ENCODE measurements at regions not wholly inside any gene's neighbourhood (a gene's known extent, or its start where the extent isn't known, plus 50 kb on each side); places are given as distances from the start of the nearest gene placed in this dataset.

GRCh38 chr9:38163518-38163917, 94.5 kb upstream of the SHB start:
- ATAC-seq (no peak), DNase-seq (ENCODE audit: low spot score) (no peak)
- Mint-ChIP-seq H3K4me3 (no peak overlapping the region), H3K36me3 (no peaks in the 10 kb centered on the region), H3K9me3 (no peaks in the 10 kb centered on the region), H3K27ac (no peak overlapping the region), H3K4me1 (no peaks in the 10 kb centered on the region), H3K27me3 (ENCODE audit: low read depth) (peaks cover 12% of the 10 kb centered on the region)
- TF ChIP-seq ZNF512 (CRISPR knock-in tag; IDR thresholded peaks at IDR 0.05; ENCODE audit: borderline replicate concordance) (no peak), MYBL2 (CRISPR knock-in tag; IDR thresholded peaks at IDR 0.05) (no peak), KAT7 (CRISPR knock-in tag; IDR thresholded peaks at IDR 0.05; ENCODE audit: borderline replicate concordance) (no peak), IRF2 (CRISPR knock-in tag; IDR thresholded peaks at IDR 0.05; ENCODE audit: borderline replicate concordance, low read depth) (no peak), ELF4 (CRISPR knock-in tag; IDR thresholded peaks at IDR 0.05; ENCODE audit: low read depth) (no peak), JUN (CRISPR knock-in tag; IDR thresholded peaks at IDR 0.05) (no peak), E2F1 (CRISPR knock-in tag; IDR thresholded peaks at IDR 0.05) (no peak), NR2C2 (CRISPR knock-in tag; IDR thresholded peaks at IDR 0.05) (no peak), NR3C1 (CRISPR knock-in tag; conservative IDR thresholded peaks at IDR 0.05; ENCODE audit: low read depth) (no peak), ZNF396 (CRISPR knock-in tag; IDR thresholded peaks at IDR 0.05; ENCODE audit: borderline replicate concordance) (no peak), SOX15 (CRISPR knock-in tag; IDR thresholded peaks at IDR 0.05) (no peak), CBFB (CRISPR knock-in tag; IDR thresholded peaks at IDR 0.05; ENCODE audit: low read depth) (no peak), HMGA2 (CRISPR knock-in tag; IDR thresholded peaks at IDR 0.05) (no peak), ZNF138 (CRISPR knock-in tag; conservative IDR thresholded peaks at IDR 0.05) (no peak), IRF1 (CRISPR knock-in tag; IDR thresholded peaks at IDR 0.05) (no peak), FOXP1 (CRISPR knock-in tag; IDR thresholded peaks at IDR 0.05; ENCODE audit: borderline replicate concordance) (no peak), USF1 (CRISPR knock-in tag; IDR thresholded peaks at IDR 0.05) (no peak), CREB1 (CRISPR knock-in tag; IDR thresholded peaks at IDR 0.05) (no peak)
- CTCF ChIA-PET = no interaction called here
- POLR2A ChIA-PET = no interaction called here

- Mint-ChIP-seq H3K4me3 (no peak overlapping the region), H3K9me3 (no peaks in the 10 kb centered on the region), H3K4me1 (no peaks in the 10 kb centered on the region), H3K36me3 (no peaks in the 10 kb centered on the region), H3K27ac (no peak overlapping the region), H3K27me3 (ENCODE audit: low read depth) (peaks cover 16% of the 10 kb centered on the region)
- ATAC-seq = no peak
- CTCF ChIA-PET = interaction anchor here (2.7 to 4.1 kb wide), 3 partner anchors 9 to 250 kb away, joined by 10 to 30 read pairs (median 14); no protein-coding TSS in a partner anchor
- POLR2A ChIA-PET = no interaction called here
- DNase-seq (ENCODE audit: low spot score) = no peak
- TF ChIP-seq ZNF532 (CRISPR knock-in tag; IDR thresholded peaks at IDR 0.05; ENCODE audit: borderline replicate concordance) = no peak
- TF ChIP-seq SMAD3 (CRISPR knock-in tag; IDR thresholded peaks at IDR 0.05; ENCODE audit: borderline replicate concordance) = no peak
- no peak for TF ChIP-seq ERG (CRISPR knock-in tag; IDR thresholded peaks at IDR 0.05)
- TF ChIP-seq HMGA2 (CRISPR knock-in tag; IDR thresholded peaks at IDR 0.05) = no peak
- TF ChIP-seq ATF3 (CRISPR knock-in tag; conservative IDR thresholded peaks at IDR 0.05) = no peak
- no peak for TF ChIP-seq OVOL2 (CRISPR knock-in tag; IDR thresholded peaks at IDR 0.05; ENCODE audit: borderline replicate concordance)
- TF ChIP-seq MXD4 (CRISPR knock-in tag; IDR thresholded peaks at IDR 0.05; ENCODE audit: borderline replicate concordance) = no peak
Observed at GRCh38 chr9:38162332-38163211, 93.5 kb upstream of the SHB start.

All from WTC11 (cell line).